Vagina (tissue), 2 donors: ENCODE measurements at regions not wholly inside any gene's neighbourhood (a gene's known extent, or its start where the extent isn't known, plus 50 kb on each side); places are given as distances from the start of the nearest gene placed in this dataset.

Experiments
- DNase-seq, 2 donors: peaks; one replicate each; pipeline ENCODE4 v3.0.0-alpha.2; 2017; ENCODE audit errors: extremely low spot score in 2 of 2
- H3K27ac ChIP-seq: fragments of 200-600 bp; sonication (generic); one replicate; pipeline ENCODE4 v1.5.1; 2019
- H3K27me3 ChIP-seq: fragments of 200-600 bp; sonication (generic); one replicate; pipeline ENCODE4 v1.5.1; 2019
- H3K36me3 ChIP-seq, 2 donors: fragments of 200-600 bp; sonication (generic); one replicate each; pipeline ENCODE4 v1.5.1; 2017 to 2019
- H3K4me1 ChIP-seq: fragments of 200-600 bp; sonication (generic); one replicate; pipeline ENCODE4 v1.5.1; 2019
- H3K4me3 ChIP-seq, 2 donors: fragments of 200-600 bp; sonication (generic); 1 replicate in 1 of 2; 2 replicates in 1 of 2; pipeline ENCODE4 v1.5.1; 2016 to 2019
- H3K9me3 ChIP-seq: fragments of 200-600 bp; sonication (generic); one replicate; pipeline ENCODE4 v1.5.1; 2019
- CTCF ChIP-seq, 3 experiments: fragments of 450-650 bp in 2 of 3; fragments of 200-600 bp in 1 of 3; sonication (generic) in 1 of 3; IDR thresholded peaks; one replicate each; pipeline ENCODE4 v1.5.1; 2017 to 2019; ENCODE audit warnings: antibody characterized with exemption in 3 of 3, mild to moderate bottlenecking in 2 of 3, moderate library complexity in 2 of 3
- POLR2A ChIP-seq, 2 donors: fragments of 450-650 bp; IDR thresholded peaks; one replicate each; pipeline ENCODE4 v1.6.1; 2017; ENCODE audit warnings: antibody characterized with exemption in 2 of 2, mild to moderate bottlenecking in 2 of 2, moderate library complexity in 2 of 2
- POLR2AphosphoS5 ChIP-seq, 2 donors: sonication (generic); formaldehyde crosslinking; IDR thresholded peaks; one replicate each; pipeline ENCODE4 v1.9.0; 2017; ENCODE audit warnings: antibody characterized with exemption in 2 of 2, mild to moderate bottlenecking in 2 of 2, low read depth in 1 of 2; ENCODE audit not compliant: insufficient read depth in 1 of 2
- intact Hi-C: fragments of 100-400 bp; cut with DNase I; formaldehyde crosslinking; loops from one replicate; pipeline ENCODE4 v1.15.1; 2023

GRCh38 chr10:130466271-130466997 lies 330.2 kb downstream of the GLRX3 start:
- no peak overlapping the region for H3K4me3 ChIP-seq
- no peaks in the 10 kb centered on the region for H3K36me3 ChIP-seq
- no peaks in the 10 kb centered on the region for H3K9me3 ChIP-seq
- no peaks in the 10 kb centered on the region for H3K27me3 ChIP-seq
- DNase-seq, result peak; percentile 34 to 62
- intact Hi-C loops, result no loop called here
- H3K4me1 ChIP-seq, result no peaks in the 10 kb centered on the region
- TF ChIP-seq CTCF (IDR thresholded peaks at IDR 0.05), result no peak
- TF ChIP-seq POLR2A (IDR thresholded peaks at IDR 0.05), result no peak
- no peak for TF ChIP-seq POLR2AphosphoS5 (IDR thresholded peaks at IDR 0.05; ENCODE audit: insufficient read depth in 1 of 2, low read depth in 1 of 2)
- no peak overlapping the region for H3K27ac ChIP-seq

- H3K4me3 ChIP-seq, result no peak overlapping the region
- H3K36me3 ChIP-seq, result no peaks in the 10 kb centered on the region
- no peaks in the 10 kb centered on the region for H3K27me3 ChIP-seq
- no peaks in the 10 kb centered on the region for H3K9me3 ChIP-seq
- H3K27ac ChIP-seq, result no peak overlapping the region
- no peaks in the 10 kb centered on the region for H3K4me1 ChIP-seq
- peak; percentile 37 to 52 for DNase-seq
- intact Hi-C loops, result no loop called here
- no peak for TF ChIP-seq POLR2AphosphoS5 (IDR thresholded peaks at IDR 0.05; ENCODE audit: insufficient read depth in 1 of 2, low read depth in 1 of 2)
- TF ChIP-seq CTCF (IDR thresholded peaks at IDR 0.05), result no peak
- TF ChIP-seq POLR2A (IDR thresholded peaks at IDR 0.05), result no peak
Measured at GRCh38 chr10:130470286-130470685, 334.1 kb downstream of the GLRX3 start.

- TF ChIP-seq POLR2A (IDR thresholded peaks at IDR 0.05) (no peak), POLR2AphosphoS5 (IDR thresholded peaks at IDR 0.05; ENCODE audit: insufficient read depth in 1 of 2, low read depth in 1 of 2) (no peak), CTCF (IDR thresholded peaks at IDR 0.05) (no peak)
- H3K4me3 ChIP-seq, result no peak overlapping the region
- H3K27me3 ChIP-seq, result no peaks in the 10 kb centered on the region
- intact Hi-C loops, result no loop called here
- no peaks in the 10 kb centered on the region for H3K36me3 ChIP-seq
- no peaks in the 10 kb centered on the region for H3K9me3 ChIP-seq
- DNase-seq, result peak; percentile 7 to 37
- H3K4me1 ChIP-seq, result no peaks in the 10 kb centered on the region
- H3K27ac ChIP-seq, result no peak overlapping the region
Measured at GRCh38 chr10:130470973-130471372, 334.8 kb downstream of the GLRX3 start.

GRCh38 chr10:130471486-130471885 lies 335.3 kb downstream of the GLRX3 start:
- intact Hi-C loops, result no loop called here
- Histone ChIP-seq H3K4me1 (no peaks in the 10 kb centered on the region), H3K4me3 (no peak overlapping the region), H3K9me3 (no peaks in the 10 kb centered on the region), H3K27me3 (no peaks in the 10 kb centered on the region), H3K27ac (no peak overlapping the region), H3K36me3 (no peaks in the 10 kb centered on the region)
- no peak for TF ChIP-seq CTCF (IDR thresholded peaks at IDR 0.05)
- no peak for TF ChIP-seq POLR2AphosphoS5 (IDR thresholded peaks at IDR 0.05; ENCODE audit: insufficient read depth in 1 of 2, low read depth in 1 of 2)
- no peak for TF ChIP-seq POLR2A (IDR thresholded peaks at IDR 0.05)
- DNase-seq, result peak; percentile 34 to 54

GRCh38 chr10:130472236-130472635 lies 336.0 kb downstream of the GLRX3 start:
- intact Hi-C loops, result no loop called here
- Histone ChIP-seq H3K27ac (no peak overlapping the region), H3K4me3 (no peak overlapping the region), H3K27me3 (no peaks in the 10 kb centered on the region), H3K4me1 (no peaks in the 10 kb centered on the region), H3K36me3 (no peaks in the 10 kb centered on the region), H3K9me3 (no peaks in the 10 kb centered on the region)
- no peak for DNase-seq
- TF ChIP-seq CTCF (IDR thresholded peaks at IDR 0.05) (no peak), POLR2AphosphoS5 (IDR thresholded peaks at IDR 0.05; ENCODE audit: insufficient read depth in 1 of 2, low read depth in 1 of 2) (no peak), POLR2A (IDR thresholded peaks at IDR 0.05) (no peak)
